B cell (primary cell): ENCODE measurements at regions not wholly inside any gene's neighbourhood (a gene's known extent, or its start where the extent isn't known, plus 50 kb on each side); places are given as distances from the start of the nearest gene placed in this dataset.

Source experiments
- ATAC-seq: fragments of 200-7000 bp; cut with Tn5 transposase; one replicate; pipeline ENCODE4 v1.10.0; 2021; ENCODE audit warnings: low read depth, mild to moderate bottlenecking, moderate number of reproducible peaks, moderate library complexity
- CTCF ChIA-PET: fragments of 350-600 bp; sonication (Branson Sonifier 250); formaldehyde crosslinking; loops from one replicate; lab custom pipeline; 2021; ENCODE audit warnings: antibody characterized with exemption, inconsistent platforms; lab: Charles Lee
- POLR2A ChIA-PET: fragments of 350-600 bp; sonication (Branson Sonifier 250); formaldehyde crosslinking; loops from one replicate; lab custom pipeline; 2021; ENCODE audit warnings: antibody characterized with exemption; lab: Charles Lee
- DNase-seq: peaks from one replicate; pipeline ENCODE4 v3.0.0; 2013
- H2AFZ ChIP-seq: 2 replicates; pipeline ENCODE4 v1.6.1; 2012; ENCODE audit warnings: mild to moderate bottlenecking, low read depth, low read length; ENCODE audit not compliant: insufficient read depth, poor library complexity, severe bottlenecking
- H3K27ac ChIP-seq, 2 donors: 1 replicate in 1 of 2; 2 replicates in 1 of 2; pipeline ENCODE4 v1.5.1; 2012 to 2013; ENCODE audit warnings: low read length in 2 of 2, mild to moderate bottlenecking in 2 of 2, moderate library complexity in 1 of 2
- H3K27me3 ChIP-seq, 4 experiments: fragments of 200-600 bp in 1 of 4; sonication (generic) in 1 of 4; replicated peaks in 1 of 4; 1 replicate in 2 of 4; 2 replicates in 2 of 4; pipeline versions ENCODE4 v1.6.1 to v1.7.0; 2013 to 2016; ENCODE audit warnings: low read length in 3 of 4, mild to moderate bottlenecking in 2 of 4, mixed read lengths in 1 of 4, moderate library complexity in 1 of 4; ENCODE audit not compliant: insufficient read depth in 4 of 4, control insufficient read depth in 3 of 4; ENCODE audit errors: control extremely low read depth in 1 of 4
- H3K36me3 ChIP-seq, 2 experiments: replicated peaks in 1 of 2; 1 replicate in 1 of 2; 2 replicates in 1 of 2; pipeline versions ENCODE4 v1.6.1 to v1.7.1; 2013; ENCODE audit warnings: low read length in 1 of 2; ENCODE audit not compliant: insufficient read depth in 2 of 2, control insufficient read depth in 1 of 2; ENCODE audit errors: control extremely low read depth in 1 of 2, extremely low read depth in 1 of 2
- H3K4me1 ChIP-seq, 2 donors: fragments of 200-600 bp in 1 of 2; sonication (generic) in 1 of 2; 1 replicate in 1 of 2; 2 replicates in 1 of 2; pipeline versions ENCODE4 v1.5.1 to v1.6.1; 2013 to 2017; ENCODE audit warnings: low read length in 2 of 2; ENCODE audit not compliant: control insufficient read depth in 2 of 2, insufficient read depth in 2 of 2
- H3K4me2 ChIP-seq: replicated peaks from 2 replicates; pipeline ENCODE3; 2012; ENCODE audit warnings: mild to moderate bottlenecking, low read depth, low read length; ENCODE audit not compliant: poor library complexity, severe bottlenecking
- H3K4me3 ChIP-seq, 5 experiments: fragments of 200-600 bp in 1 of 5; sonication (generic) in 1 of 5; 1 replicate in 3 of 5; 2 replicates in 2 of 5; pipeline versions ENCODE4 v1.5.1 to v1.7.0; 2011 to 2016; ENCODE audit warnings: low read length in 4 of 5, mild to moderate bottlenecking in 4 of 5, low read depth in 2 of 5, control low read depth in 1 of 5, moderate library complexity in 1 of 5; ENCODE audit not compliant: insufficient read depth in 1 of 5; ENCODE audit errors: control extremely low read depth in 1 of 5, extremely low read depth in 1 of 5
- H3K79me2 ChIP-seq: fragments of 200-600 bp; sonication (generic); one replicate; pipeline ENCODE4 v1.6.0; 2016; ENCODE audit warnings: low read length; ENCODE audit not compliant: control insufficient read depth, insufficient read depth
- H3K9ac ChIP-seq: fragments of 200-600 bp; sonication (generic); 2 replicates; pipeline ENCODE4 v1.6.1; 2017; ENCODE audit warnings: mild to moderate bottlenecking, low read length, moderate library complexity
- H3K9me3 ChIP-seq, 3 donors: one replicate each; pipeline versions ENCODE4 v1.6.1 to v1.7.1; 2013; ENCODE audit warnings: low read length in 2 of 3; ENCODE audit not compliant: control insufficient read depth in 2 of 3, insufficient read depth in 1 of 3; ENCODE audit errors: control extremely low read depth in 1 of 3
- H4K20me1 ChIP-seq: 2 replicates; pipeline ENCODE4 v1.6.0; 2012; ENCODE audit warnings: mild to moderate bottlenecking, low read length; ENCODE audit not compliant: insufficient read depth, control insufficient read depth, poor library complexity, severe bottlenecking
- H3K27ac Mint-ChIP-seq: one replicate; pipeline ENCODE4 v1.8.0; 2021; ENCODE audit warnings: mixed read lengths
- H3K27me3 Mint-ChIP-seq: one replicate; pipeline ENCODE4 v1.8.0; 2021; ENCODE audit warnings: mixed read lengths
- H3K4me1 Mint-ChIP-seq: one replicate; pipeline ENCODE4 v1.8.0; 2021; ENCODE audit warnings: mixed read lengths
- H3K4me3 Mint-ChIP-seq: one replicate; pipeline ENCODE4 v1.8.0; 2021; ENCODE audit warnings: mixed read lengths
- H3K9me3 Mint-ChIP-seq: one replicate; pipeline ENCODE4 v1.8.0; 2022; ENCODE audit warnings: mixed read lengths; ENCODE audit not compliant: insufficient read depth
- CTCF ChIP-seq: fragments of 200-600 bp; IDR thresholded peaks from one replicate; pipeline ENCODE4 v1.8.0; 2022; ENCODE audit warnings: antibody characterized with exemption, mild to moderate bottlenecking
- EZH2 ChIP-seq: IDR thresholded peaks from 2 replicates; pipeline ENCODE4 v1.6.1; 2012; ENCODE audit warnings: borderline replicate concordance, low read depth, mild to moderate bottlenecking, moderate library complexity, low read length; ENCODE audit not compliant: insufficient read depth, poor library complexity, severe bottlenecking
- WGBS: methylation state at CpG from one replicate; pipeline ENCODE4 v1.1.5; 2013; ENCODE audit warnings: missing lambda C conversion rate; ENCODE audit not compliant: insufficient coverage; 5-methylcytosine and 5-hydroxymethylcytosine counted together
- intact Hi-C: fragments of 100-400 bp; cut with micrococcal nuclease; formaldehyde crosslinking; loops from one replicate; pipeline ENCODE4 v1.10.0; 2022

GRCh38 chr5:8875722-8876121 lies 670.2 kb downstream of the SEMA5A start:
- no peak overlapping the region for H3K27ac ChIP-seq
- no peak for ATAC-seq
- Mint-ChIP-seq H3K4me1 (no peaks in the 10 kb centered on the region), H3K27ac (no peak overlapping the region), H3K9me3 (no peaks in the 10 kb centered on the region), H3K27me3 (no peaks in the 10 kb centered on the region), H3K4me3 (no peak overlapping the region)
- ChIA-PET CTCF (no interaction called here), POLR2A (no interaction called here)
- WGBS: 71% methylated on average over 1 of the region's 2 CpGs
- intact Hi-C loops: no loop called here
- no peaks in the 10 kb centered on the region for H3K36me3 ChIP-seq
- no peaks in the 10 kb centered on the region for H3K27me3 ChIP-seq
- H3K4me1 ChIP-seq: no peaks in the 10 kb centered on the region
- H3K79me2 ChIP-seq: no peaks in the 10 kb centered on the region
- H3K9ac ChIP-seq: no peak overlapping the region
- DNase-seq: no peak
- TF ChIP-seq EZH2: no peak
- no peak for TF ChIP-seq CTCF
- H4K20me1 ChIP-seq: no peaks in the 10 kb centered on the region
- H2AFZ ChIP-seq: no peak overlapping the region
- H3K9me3 ChIP-seq: peaks cover 0 to 15% (median 0%) of the 10 kb centered on the region in 3 donors
- no peak overlapping the region for H3K4me3 ChIP-seq
- H3K4me2 ChIP-seq: no peak overlapping the region

- DNase-seq (no peak), ATAC-seq (no peak)
- no peaks in the 10 kb centered on the region for H3K27me3 ChIP-seq
- ChIA-PET POLR2A (no interaction called here), CTCF (no interaction called here)
- no peak overlapping the region for H3K27ac ChIP-seq
- H3K4me1 Mint-ChIP-seq: no peaks in the 10 kb centered on the region
- no peak overlapping the region for H3K4me3 Mint-ChIP-seq
- no peak overlapping the region for H3K9ac ChIP-seq
- H3K4me2 ChIP-seq: no peak overlapping the region
- H4K20me1 ChIP-seq: no peaks in the 10 kb centered on the region
- H3K36me3 ChIP-seq: no peaks in the 10 kb centered on the region
- H3K9me3 ChIP-seq: peaks cover 0 to 7% (median 0%) of the 10 kb centered on the region in 3 donors
- no peak overlapping the region for H2AFZ ChIP-seq
- no peak overlapping the region for H3K4me3 ChIP-seq
- intact Hi-C loops: no loop called here
- 70% methylated on average over 3 of the region's 3 CpGs for WGBS
- no peaks in the 10 kb centered on the region for H3K4me1 ChIP-seq
- H3K27me3 Mint-ChIP-seq: no peaks in the 10 kb centered on the region
- no peaks in the 10 kb centered on the region for H3K79me2 ChIP-seq
- no peaks in the 10 kb centered on the region for H3K9me3 Mint-ChIP-seq
- no peak overlapping the region for H3K27ac Mint-ChIP-seq
- TF ChIP-seq EZH2: no peak
- TF ChIP-seq CTCF: no peak
These were observed 666.6 kb downstream of the SEMA5A start for GRCh38 chr5:8879248-8879647.
